ENCODE measurements at regions not wholly inside any gene's neighbourhood (a gene's known extent, or its start where the extent isn't known, plus 50 kb on each side); places are given as distances from the start of the nearest gene placed in this dataset.

DNA sequence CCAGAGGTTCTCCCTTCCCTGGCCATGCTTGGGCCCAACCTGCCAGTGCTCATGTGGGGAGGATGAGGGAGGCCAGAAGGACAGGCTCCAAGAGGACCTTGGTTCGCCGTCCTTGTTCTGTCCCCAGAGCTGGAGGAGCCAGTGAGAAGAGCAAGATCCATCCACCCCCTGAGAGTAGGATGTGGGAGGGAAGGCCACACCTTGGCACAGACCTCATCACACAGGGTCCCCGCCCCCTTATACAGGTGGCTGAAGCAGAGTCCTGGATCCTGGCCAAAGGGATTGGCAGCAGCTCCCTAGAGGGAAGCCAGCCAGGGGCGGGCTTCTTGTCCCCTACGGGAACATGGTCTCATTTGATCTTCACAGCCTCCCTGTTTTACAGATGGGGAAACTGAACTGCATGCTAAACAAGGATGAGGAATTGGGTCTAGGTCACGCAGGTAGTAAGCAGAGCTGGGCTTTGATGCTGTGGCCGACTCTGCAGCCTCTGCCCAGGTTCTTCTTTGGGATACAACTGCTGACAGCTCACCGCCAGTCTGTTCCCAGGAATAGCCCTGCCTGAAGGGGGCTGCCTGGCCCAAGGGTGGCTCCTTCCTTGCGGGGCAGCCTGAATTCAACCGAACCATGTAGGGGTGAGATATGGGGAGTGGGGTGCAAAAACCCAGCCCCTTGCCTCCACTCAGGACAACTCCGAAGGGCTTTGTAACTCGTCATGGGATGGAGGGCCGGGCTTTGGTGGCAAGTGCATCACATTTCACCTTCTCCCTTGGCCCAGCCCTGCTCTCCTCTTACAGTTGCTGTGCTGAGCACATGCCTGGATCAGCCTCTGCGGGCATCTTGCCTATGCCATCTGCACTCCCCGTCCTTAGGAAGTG, 62.2 kb upstream of the KDM7A start:
- Mint-ChIP-seq H3K27ac (no peak overlapping the region), H3K4me1 (peaks cover 3 to 8% of the 10 kb centered on the region in 2 experiments; a peak in 1 of 4 replicates), H3K9me3 (no peaks in the 10 kb centered on the region), H3K4me3 (no peak overlapping the region), H3K27me3 (ENCODE audit: low read depth) (peaks cover 3% of the 10 kb centered on the region; the same call in 1 of the 2 replicates), H3K36me3 (ENCODE audit: insufficient read depth in 1 of 3, low read depth in 3 of 3) (no peaks in the 10 kb centered on the region)
- Histone ChIP-seq H3K18ac (ENCODE audit: insufficient read length, low read depth, low read length) (no peak overlapping the region), H4K8ac (replicated peaks; ENCODE audit: insufficient read length, low read depth, low read length) (no peak overlapping the region), H3K79me2 (ENCODE audit: insufficient read depth, low read length) (no peaks in the 10 kb centered on the region), H3K56ac (ENCODE audit: insufficient read length, low read depth, low read length) (no peak overlapping the region), H2AFZ (ENCODE audit: low read length) (no peak overlapping the region), H3K23me2 (ENCODE audit: insufficient read length, low read depth, low read length, poor library complexity, severe bottlenecking) (no peaks in the 10 kb centered on the region), H3K4ac (ENCODE audit: low read depth, low read length) (no peak overlapping the region), H2BK12ac (ENCODE audit: insufficient read length, low read depth, low read length) (no peak overlapping the region), H4K91ac (ENCODE audit: insufficient read length, low read depth, low read length) (no peak overlapping the region), H3K23ac (ENCODE audit: insufficient read length, low read depth, low read length) (no peak overlapping the region), H4K5ac (ENCODE audit: insufficient read length, low read depth, low read length) (no peak overlapping the region), H3K4me2 (ENCODE audit: insufficient read depth, insufficient read length, low read length) (no peak overlapping the region), H3T11ph (ENCODE audit: low read length) (no peak overlapping the region), H2BK15ac (ENCODE audit: low read depth, low read length) (no peak overlapping the region), H3K4me1 (ENCODE audit: insufficient read depth, low read length) (no peaks in the 10 kb centered on the region), H3K9ac (ENCODE audit: extremely low read depth, insufficient read length, low read length) (no peak overlapping the region), H3K27me3 (ENCODE audit: insufficient read depth, low read length) (no peaks in the 10 kb centered on the region), H2AK5ac (ENCODE audit: insufficient read length, low read length) (no peak overlapping the region), H3K79me1 (ENCODE audit: insufficient read depth, low read depth, low read length, poor library complexity, severe bottlenecking) (no peaks in the 10 kb centered on the region), H2BK5ac (ENCODE audit: insufficient read length, low read length) (no peak overlapping the region), H4K20me1 (ENCODE audit: control insufficient read depth, insufficient read depth, insufficient read length) (no peaks in the 10 kb centered on the region), H3K27ac (ENCODE audit: insufficient read length, low read depth, low read length) (no peak overlapping the region), H3K14ac (ENCODE audit: insufficient read depth, low read length) (no peak overlapping the region; the same call in 1 of the 2 replicates), H2BK20ac (ENCODE audit: low read depth, low read length, poor library complexity, severe bottlenecking) (no peak overlapping the region), H3K9me3 (ENCODE audit: control insufficient read depth, low read depth, low read length) (no peaks in the 10 kb centered on the region), H2BK120ac (ENCODE audit: low read depth, low read length, poor library complexity, severe bottlenecking) (no peak overlapping the region)
- WGBS (ENCODE audit: extremely low coverage, insufficient read length, low lambda C conversion rate): no CpG with 5 or more reads among the region's 15 CpGs
- TF ChIP-seq, protein P1, sequence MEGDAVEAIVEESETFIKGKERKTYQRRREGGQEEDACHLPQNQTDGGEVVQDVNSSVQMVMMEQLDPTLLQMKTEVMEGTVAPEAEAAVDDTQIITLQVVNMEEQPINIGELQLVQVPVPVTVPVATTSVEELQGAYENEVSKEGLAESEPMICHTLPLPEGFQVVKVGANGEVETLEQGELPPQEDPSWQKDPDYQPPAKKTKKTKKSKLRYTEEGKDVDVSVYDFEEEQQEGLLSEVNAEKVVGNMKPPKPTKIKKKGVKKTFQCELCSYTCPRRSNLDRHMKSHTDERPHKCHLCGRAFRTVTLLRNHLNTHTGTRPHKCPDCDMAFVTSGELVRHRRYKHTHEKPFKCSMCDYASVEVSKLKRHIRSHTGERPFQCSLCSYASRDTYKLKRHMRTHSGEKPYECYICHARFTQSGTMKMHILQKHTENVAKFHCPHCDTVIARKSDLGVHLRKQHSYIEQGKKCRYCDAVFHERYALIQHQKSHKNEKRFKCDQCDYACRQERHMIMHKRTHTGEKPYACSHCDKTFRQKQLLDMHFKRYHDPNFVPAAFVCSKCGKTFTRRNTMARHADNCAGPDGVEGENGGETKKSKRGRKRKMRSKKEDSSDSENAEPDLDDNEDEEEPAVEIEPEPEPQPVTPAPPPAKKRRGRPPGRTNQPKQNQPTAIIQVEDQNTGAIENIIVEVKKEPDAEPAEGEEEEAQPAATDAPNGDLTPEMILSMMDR (conservative IDR thresholded peaks at IDR 0.05): no peak
- no peak for DNase-seq

Measured in H9 (cell line).